H54 (cell line): ENCODE measurements at regions not wholly inside any gene's neighbourhood (a gene's known extent, or its start where the extent isn't known, plus 50 kb on each side); places are given as distances from the start of the nearest gene placed in this dataset.
A peak's percentile ranks its signal among the peaks of the same experiment; 100 is the strongest.
"Not testable (repeated sequence)": the region's sequence is repeated elsewhere in the genome, so short reads cannot be mapped to it uniquely, and the experiment has no call there.

ENCODE experiments used
- DNase-seq: peaks from one replicate; pipeline ENCODE4 v3.0.0; 2011; ENCODE audit warnings: low spot score, mixed read lengths; ENCODE audit not compliant: insufficient read length
- FAIRE-seq: peaks from 3 replicates; lab custom pipeline; 2011; peaks lifted over from hg19 to GRCh38; lab: Jason Lieb, UNC
- POLR2A ChIP-seq: IDR thresholded peaks from 2 replicates; pipeline ENCODE4 v1.6.1; 2011; ENCODE audit warnings: low read depth, mild to moderate bottlenecking, low read length

DNA sequence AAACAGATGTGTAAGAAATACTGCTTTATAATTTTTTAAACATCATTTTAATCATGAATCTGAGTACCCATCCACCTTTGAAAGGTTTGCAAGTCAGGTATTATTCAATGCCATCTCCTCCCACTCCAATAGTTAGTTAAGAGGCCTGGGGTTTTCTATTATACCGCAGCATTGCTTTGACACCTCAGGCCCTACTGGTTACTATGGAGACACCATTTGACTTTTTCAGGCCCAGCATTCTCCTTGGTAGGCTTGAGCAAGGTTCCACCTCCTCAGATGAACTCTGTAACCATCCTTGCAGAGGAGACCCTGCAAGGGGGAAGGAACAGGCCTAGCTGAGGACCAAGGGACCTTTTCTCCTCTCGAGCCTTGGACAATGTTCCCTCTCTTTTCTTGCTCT is 326.9 kb upstream of the NPSR1 start:
- DNase-seq, result no peak
- no peak for TF ChIP-seq POLR2A
- FAIRE-seq, result no peak

DNA sequence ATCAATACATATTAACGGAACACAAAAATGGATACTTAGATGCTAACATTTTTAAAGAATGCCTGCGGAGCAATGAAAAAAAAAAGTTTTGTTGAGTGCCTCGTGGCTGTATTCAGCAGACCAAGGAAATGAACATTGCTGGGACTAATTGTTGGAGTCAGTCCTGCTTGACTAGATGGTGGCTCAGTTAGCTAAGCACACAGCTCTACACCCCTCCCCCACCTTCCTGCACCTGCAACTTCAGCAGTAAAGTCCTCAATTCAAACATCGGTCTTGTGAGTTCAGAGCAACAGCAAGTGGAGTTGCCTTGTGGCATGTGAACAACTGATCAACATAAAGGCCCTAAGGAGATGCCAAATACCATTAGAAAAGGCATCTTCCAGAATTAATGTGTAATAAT is 326.0 kb upstream of the NPSR1 start:
- no peak for TF ChIP-seq POLR2A
- DNase-seq, result no peak
- no peak for FAIRE-seq

DNA sequence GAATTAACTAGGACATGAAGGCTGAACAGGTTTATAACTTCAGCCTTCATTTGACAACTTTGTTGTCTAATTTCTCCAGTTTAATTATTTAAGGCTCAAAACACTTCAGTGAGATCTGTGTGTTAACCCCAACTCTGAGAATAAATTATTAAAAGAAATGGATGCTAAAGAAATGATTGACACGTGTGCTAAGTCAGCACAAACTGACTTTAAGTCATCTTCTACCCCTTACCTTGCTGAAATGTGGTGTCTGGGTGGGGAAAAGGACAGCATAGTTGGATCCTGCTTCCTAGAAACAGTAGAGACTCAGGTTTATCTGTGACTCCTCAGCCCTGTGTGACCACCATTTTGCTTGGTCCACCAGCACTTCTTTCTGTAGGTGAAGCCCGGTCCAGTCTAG is 324.8 kb upstream of the NPSR1 start:
- FAIRE-seq (no peak), DNase-seq (no peak)
- TF ChIP-seq POLR2A, result no peak

DNA sequence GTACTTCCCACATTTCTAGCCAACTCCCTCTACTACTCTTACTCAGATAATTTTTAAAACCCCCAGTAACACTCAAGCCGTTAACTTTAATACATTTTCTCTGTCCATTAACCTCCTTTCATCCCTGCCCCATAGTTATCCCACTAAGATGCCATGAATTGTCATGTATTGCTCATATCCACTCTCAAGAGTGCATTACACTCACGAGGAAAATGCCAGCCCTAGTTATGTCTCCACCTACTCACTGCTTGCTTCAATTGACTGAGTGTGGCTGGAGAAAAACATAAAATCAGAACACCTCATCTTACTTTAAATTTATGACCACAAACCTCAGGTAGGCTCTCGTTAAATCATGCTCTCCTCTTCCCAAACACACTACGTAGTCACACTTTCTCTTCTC is 324.1 kb upstream of the NPSR1 start:
- no peak for FAIRE-seq
- no peak for DNase-seq
- no peak for TF ChIP-seq POLR2A

DNA sequence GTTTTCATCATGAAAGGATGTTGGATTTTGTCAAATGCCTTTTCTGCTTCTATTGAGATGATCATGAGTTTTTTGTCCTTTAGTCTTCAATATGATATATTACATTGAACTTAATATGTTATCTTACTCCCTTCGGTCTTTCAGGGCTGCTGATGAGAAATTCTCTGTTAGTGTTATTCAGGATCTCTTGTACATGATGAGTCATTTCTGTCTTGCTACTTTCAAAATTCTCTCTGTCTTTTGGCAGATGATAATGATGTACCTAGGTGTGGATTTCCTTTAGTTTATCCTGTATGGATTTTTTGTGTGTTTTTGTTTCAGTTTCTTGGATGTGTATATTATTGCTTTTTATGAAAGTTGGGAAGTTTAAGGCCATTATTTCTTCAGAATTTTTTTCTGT is 320.9 kb upstream of the NPSR1 start:
- DNase-seq (no peak), FAIRE-seq (peak; percentile 6)
- no peak for TF ChIP-seq POLR2A

DNA sequence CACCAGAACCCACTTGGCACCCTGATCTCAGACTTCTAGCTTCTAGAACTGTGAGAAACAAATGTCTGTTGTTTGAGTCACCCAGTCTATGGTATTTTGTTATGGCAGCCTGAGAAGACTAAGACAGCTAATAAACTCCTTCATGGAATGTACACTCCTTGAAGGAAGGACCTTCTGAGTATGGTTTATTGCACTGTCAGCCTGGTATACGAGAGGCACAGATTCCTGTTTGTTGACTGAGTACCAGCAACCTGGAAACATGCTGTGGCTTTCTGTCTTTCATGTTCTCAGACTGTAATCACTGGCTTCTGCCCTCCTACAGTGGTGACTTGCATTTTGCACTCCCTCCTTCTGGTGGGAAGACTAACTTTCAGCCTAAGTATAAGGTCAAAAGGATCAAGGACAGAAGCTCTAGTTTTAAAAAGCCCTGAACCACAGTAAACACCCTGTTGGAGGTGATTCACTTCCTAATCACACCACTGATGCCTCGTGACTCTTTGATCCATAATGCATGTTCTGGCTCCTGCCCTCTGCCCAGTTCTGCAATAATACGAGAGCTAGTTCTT is 319.0 kb upstream of the NPSR1 start:
- DNase-seq (no peak), FAIRE-seq (no peak)
- TF ChIP-seq POLR2A, result no peak

DNA sequence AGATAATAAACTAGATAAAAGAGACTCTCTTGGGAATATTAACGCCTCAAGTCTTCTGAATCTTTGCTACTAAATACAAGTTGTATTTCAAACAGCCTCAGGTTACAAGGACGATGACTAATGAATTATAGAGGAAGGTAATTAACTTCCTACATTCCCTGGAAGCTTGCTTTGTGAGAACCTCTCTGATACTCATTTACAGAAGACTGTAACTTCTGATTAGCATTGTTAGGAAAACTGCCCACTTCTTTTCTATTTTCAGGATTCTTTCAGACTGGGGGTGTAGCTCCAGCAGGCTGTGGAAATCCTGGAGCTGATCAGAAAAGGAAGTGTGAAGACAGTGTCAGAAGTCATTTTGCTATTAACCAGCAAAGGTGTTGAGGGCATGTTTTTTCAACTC is 316.7 kb upstream of the NPSR1 start:
- no peak for TF ChIP-seq POLR2A
- FAIRE-seq (no peak), DNase-seq (no peak)

DNA sequence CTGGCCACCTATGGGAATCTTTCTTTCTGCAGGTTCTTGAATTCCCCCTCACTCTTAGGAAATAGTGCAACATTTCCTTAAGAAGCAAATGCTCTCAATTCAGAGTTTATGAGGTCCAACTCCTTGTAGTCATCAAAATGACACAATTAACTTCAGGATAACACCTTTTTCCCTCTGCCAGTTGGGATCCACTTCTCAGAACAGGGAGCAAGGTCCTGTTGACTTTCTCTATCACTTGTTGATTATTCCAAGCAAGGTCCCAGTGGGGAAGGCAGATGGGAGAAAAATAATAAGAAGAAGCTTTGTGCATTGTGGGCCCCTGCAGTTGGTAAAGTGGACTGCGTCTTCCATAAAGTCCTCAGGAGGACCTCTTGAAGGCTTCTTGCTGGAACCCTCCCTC is 315.6 kb upstream of the NPSR1 start:
- no peak for TF ChIP-seq POLR2A
- no peak for DNase-seq
- no peak for FAIRE-seq

DNA sequence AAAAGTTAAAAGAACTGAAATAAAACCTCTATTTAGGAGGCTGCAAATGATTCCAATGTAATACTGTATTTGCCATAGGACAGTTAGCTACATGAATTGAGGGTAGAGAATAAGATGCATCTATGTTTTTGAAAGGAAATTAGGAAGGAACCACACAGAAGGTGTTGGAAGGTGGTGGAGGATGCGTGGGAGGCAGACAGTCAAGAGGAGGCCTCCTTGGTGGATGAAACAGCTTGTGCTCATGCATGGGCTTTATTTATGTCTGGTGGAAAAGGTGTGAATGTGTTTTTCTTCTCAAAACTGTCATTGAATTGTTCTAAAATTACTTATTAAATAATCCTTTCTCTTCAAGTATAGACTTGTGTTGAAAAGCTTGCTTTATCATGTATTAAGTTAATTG is 314.4 kb upstream of the NPSR1 start:
- DNase-seq, result no peak
- TF ChIP-seq POLR2A, result no peak
- FAIRE-seq, result no peak

DNA sequence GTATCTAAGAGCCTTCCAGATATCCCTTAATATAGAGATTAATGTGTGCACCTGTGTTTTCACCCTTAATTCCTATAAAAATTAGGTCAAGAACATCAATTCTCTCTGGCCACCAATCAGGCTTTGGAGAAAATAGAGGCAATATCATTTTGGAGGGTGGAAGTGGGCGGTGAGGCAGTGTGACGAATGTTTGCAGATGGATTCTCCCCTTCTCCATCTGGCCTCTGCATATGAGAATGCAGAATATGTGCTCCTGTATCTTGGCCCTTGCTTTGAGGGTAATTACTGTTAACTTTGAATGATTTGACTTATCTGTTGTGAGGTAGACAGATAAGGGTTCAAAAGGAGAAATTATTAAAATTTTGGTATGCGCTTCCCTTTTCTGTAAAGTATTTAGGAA is 304.0 kb upstream of the NPSR1 start:
- FAIRE-seq, result no peak
- no peak for DNase-seq
- no peak for TF ChIP-seq POLR2A

DNA sequence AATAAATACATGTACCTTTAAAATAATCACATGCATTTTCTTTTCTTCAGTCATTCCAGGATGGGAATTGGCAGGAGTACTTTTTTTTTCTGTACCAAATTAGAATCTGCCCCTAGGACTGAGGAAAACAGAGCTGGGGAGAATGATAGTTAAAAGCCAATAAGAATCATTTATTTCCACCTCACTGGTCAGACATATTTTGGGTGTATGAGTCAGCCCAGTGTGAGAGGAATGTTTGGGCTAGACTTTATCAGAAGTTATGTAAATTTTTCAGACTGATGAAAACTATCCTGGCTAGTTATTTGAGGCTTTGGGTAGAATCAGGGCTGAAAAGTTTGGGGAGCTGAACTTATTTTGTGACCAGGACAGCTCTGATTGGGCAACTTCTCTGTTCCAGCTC is 303.1 kb upstream of the NPSR1 start:
- TF ChIP-seq POLR2A, result no peak
- FAIRE-seq (no peak), DNase-seq (no peak)

DNA sequence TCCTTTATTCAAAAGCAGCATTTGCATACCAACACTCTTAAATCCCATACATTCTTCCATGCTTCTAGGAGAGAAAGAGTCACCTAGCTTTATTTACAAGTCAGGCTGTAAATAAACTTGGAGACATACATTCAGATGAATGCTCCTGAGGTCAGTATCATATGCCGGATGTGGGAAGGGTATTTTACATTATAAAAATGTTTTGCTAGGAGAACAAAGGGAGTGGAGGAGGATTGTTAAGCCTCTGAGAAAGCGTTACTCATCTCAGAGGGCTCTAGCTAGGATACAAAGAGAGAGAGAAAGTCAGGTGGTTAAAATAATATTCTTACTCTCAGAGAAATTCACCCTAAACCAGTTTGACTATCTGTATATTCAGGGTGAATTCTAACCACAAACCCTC is 300.9 kb upstream of the NPSR1 start:
- DNase-seq, result no peak
- FAIRE-seq, result no peak
- TF ChIP-seq POLR2A, result no peak

DNA sequence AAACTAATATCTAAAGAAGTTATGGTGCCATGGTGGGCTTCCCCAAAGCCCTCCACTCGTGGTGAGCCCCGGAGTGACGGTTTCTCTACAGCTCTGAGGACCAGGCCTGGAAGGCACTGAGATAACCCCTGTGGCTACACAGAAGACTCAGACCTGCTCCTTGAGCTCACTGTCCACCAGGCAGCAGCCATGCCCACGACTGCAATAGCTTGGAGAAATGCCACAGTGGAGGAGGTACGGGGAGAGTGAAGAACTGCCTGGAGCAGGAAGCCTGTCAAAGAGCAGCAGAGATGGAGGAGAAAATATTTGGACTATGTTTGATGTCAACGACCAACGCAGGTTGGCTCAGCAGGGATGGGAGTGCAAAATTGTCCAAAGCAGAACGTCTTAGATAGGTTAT is 300.1 kb upstream of the NPSR1 start:
- FAIRE-seq (no peak), DNase-seq (no peak)
- no peak for TF ChIP-seq POLR2A

DNA sequence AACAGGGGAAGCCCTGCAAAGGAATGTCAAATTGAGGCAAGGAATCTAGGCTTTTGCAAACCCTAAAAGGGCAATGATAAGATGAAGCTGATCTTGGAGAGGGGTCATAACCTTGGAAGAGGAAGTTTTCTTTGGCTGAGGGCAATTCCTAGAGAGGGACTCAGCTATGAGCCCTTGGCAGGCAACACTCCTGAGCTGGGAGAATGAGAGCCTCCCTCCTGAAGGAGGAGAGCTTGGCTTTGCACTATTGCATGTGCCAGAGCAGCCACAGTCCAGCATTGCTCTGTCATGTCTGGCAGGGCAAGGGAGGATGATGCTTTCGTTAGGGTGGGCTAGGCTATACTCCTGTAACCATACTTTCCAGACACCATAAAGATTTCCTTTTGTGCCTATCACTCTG is 299.4 kb upstream of the NPSR1 start:
- DNase-seq, FAIRE-seq: not testable (repeated sequence)

DNA sequence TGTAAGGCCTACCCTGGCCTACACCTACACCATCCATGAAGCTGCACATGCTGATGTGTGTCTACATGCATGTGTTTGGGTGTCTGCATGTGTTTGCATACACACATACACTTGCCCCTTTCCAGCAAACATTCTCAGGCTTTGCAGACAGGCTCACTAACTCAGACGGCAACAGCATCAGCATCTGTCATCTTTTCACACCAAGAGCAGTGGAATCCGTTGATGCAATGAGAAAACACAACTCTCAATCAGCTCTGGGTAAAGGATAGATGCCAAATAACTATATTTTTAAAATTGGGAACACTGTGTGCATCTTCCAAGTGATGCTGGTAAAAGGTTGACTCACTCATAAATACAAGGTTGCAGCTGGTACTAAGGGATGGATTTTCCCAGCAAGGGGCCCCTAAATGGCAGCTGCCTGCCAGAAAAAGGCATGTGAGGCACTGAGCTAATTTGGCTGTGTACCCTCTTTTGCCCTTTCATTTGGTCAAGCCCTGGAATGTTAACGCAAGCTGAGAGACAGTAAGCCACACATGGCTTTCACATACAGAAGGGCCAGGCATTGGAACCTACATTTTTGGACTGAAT is 296.3 kb upstream of the NPSR1 start:
- FAIRE-seq, result no peak
- no peak for DNase-seq
- no peak for TF ChIP-seq POLR2A
